ENCODE measurements at regions not wholly inside any gene's neighbourhood (a gene's known extent, or its start where the extent isn't known, plus 50 kb on each side); places are given as distances from the start of the nearest gene placed in this dataset.

GRCh38 chr10:130772676-130773075 is 538.8 kb downstream of the TCERG1L start:
- TF ChIP-seq CTCF (IDR thresholded peaks at IDR 0.05): no peak
- no peak for TF ChIP-seq E2F6 (IDR thresholded peaks at IDR 0.05; ENCODE audit: borderline replicate concordance, low read depth)
- TF ChIP-seq RARB (CRISPR knock-in tag; IDR thresholded peaks at IDR 0.05): no peak
- TF ChIP-seq HMGXB4 (CRISPR knock-in tag; IDR thresholded peaks at IDR 0.05; ENCODE audit: borderline replicate concordance): no peak
- no peak for TF ChIP-seq POLR2A (IDR thresholded peaks at IDR 0.05; ENCODE audit: low read length)
- TF ChIP-seq SREBF2 (IDR thresholded peaks at IDR 0.05): no peak
- TF ChIP-seq USF2 (IDR thresholded peaks at IDR 0.05): no peak
- TF ChIP-seq MAX (IDR thresholded peaks at IDR 0.05): no peak
- no peak for TF ChIP-seq EP300 (IDR thresholded peaks at IDR 0.05)
- no peak for TF ChIP-seq ELK1 (IDR thresholded peaks at IDR 0.05; ENCODE audit: low read depth, low read length)

All from A549 (cell line).